GM19395 (cell line): ENCODE measurements at regions not wholly inside any gene's neighbourhood (a gene's known extent, or its start where the extent isn't known, plus 50 kb on each side); places are given as distances from the start of the nearest gene placed in this dataset.

Experiments used
- ATAC-seq: cut with Tn5 transposase; IDR thresholded peaks from one replicate; pipeline ENCODE4 v1.9.1; 2021; ENCODE audit warnings: mild to moderate bottlenecking, moderate library complexity; ENCODE audit not compliant: unreplicated experiment

DNA sequence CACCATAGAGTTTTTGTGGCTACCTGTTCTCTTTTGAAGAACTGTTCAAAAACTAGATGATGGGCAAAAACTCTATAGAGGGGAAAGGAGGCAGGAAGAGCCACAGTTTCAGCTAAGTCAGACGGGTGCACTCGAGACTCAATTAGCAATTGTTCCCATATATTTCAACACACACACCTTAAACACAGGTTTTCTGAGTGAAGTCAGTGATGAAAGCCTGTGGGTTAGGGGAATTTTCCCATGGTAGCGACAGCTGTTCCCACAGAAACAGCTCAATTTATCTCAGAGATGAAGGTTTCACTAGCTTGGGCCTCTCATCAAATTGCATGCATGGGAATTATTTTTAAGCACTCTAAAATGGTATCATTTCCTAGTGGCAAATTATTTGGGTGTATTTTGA, 143.4 kb downstream of the ZIC5 start:
- ATAC-seq = no peak

DNA sequence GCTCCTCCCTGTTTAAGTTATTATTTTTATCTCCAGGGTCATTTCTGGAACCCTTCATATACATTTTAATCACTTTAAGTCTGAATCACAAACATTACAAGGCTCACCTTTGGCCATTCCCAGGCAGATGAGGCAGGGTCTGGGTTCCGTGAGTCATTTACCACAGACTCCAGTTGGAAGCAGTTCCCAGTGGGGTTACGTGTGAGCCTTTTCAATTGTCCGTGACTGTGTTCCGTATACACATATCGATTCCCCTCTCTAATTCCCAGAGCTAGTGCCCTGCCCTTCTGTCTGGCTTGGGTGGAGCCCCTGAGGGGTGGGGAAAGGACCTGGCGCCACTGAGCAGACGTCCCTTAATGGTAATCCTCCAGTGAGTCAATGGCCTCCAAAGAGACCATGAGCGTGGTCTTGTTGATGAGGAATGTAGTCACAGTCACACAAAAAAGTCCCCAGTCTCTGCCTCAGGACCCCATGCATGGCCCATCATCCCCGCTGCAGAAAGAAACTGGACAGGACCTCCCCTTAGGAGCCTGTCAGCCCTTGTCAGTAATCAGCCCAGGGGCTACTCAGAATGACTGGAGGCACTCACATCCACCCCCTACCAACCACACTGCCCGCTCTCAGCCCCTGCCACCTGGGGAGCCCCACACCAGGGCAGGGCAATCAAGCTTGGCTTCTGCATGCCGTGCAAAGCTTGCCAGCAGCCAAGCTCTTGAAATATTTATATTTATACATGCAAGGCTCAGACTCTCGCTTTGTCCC, 144.4 kb downstream of the ZIC5 start:
- no peak for ATAC-seq

DNA sequence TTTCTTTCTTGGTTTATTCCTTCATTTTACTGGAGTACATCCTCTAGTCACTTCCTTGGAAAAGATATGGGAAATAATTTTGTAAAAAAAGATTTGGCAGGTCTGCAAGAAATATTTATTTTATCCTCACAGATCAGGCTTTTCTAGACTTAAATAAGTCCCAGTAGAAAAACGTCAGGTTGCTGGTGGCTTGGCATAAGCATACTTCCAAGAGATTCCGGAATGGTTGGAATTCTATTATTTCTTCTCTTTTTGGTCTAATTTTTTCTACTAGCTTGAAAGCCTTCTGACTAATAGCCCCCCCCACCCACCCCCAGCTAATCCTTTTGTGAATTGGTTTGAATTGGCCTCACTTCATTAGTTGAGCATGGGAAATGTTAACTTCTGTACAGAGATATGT, 147.6 kb downstream of the ZIC5 start:
- no peak for ATAC-seq

DNA sequence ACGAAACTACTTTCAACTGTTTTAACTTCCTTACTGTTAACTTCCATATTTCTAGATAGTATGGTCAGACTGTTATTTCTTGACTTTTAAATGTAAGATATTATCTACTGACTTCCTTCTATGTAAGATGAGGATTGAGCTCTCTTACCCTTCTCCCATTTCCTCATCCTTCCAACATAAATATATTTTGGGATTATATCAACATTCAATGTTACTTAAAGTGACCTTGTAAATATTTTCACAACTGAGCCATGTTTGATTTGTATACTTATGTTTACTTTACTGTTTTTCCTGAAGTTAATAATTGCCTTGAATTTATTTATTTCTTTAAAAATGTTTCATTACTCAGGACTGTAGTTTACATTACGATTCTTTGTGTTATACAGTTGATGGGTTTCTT, 148.7 kb downstream of the ZIC5 start:
- ATAC-seq = no peak

DNA sequence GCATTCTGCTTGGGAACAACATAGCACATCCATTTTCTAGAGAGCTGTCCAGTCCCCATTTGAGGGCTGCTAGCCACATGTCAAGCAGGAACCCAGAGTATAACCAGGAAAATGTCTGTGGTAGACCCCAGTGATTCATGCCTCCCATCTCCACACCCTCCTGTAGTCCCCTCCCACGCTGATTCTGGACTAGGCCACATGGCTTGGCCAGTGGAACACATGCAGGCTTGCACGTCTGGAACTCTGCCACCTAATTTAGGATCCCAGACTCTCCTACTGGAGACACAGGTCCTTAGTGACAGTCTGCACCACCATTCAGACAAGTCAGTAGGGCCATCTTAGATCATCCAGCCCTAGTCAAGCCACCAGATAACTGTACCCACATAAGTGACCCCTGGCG, 149.8 kb downstream of the ZIC5 start:
- ATAC-seq = no peak

DNA sequence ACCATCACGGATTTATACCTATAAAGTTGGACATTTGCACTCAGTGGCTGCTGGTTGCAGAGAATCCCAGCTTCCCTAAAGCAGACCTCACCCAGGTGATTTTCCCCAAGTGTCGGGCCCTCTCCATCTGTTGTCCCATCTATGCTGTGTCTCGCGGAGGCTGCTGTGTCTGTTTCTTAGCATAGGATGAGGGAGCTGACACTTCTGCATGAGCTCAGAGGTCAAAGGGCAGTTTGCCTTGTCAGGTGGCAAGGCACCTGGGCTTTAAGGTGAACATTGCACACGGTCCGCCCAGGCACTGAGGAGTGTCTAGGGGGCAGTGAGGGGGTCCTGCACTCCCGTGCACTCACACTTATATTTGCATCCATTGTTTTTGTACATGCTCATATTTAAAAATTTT, 151.6 kb downstream of the ZIC5 start:
- ATAC-seq = no peak

DNA sequence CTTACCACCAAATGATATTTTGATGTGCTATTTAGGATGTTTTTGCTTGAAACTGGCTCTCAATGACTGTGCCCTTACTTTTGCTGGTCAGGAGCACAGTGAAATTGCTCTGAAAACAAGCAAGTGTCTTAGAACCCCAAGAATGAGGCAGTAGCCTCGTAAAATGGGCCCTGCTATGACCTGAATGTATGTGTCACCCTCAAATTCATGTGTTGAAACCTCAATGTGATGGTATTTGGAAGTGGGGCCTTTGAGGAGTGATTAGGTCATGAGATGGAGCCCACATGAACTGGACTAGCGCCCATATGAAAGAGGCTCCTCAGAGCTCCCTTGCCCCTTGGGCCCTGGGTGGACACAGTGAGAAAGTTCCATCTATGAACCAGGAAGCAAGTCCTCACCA, 155.2 kb downstream of the ZIC5 start:
- ATAC-seq = no peak

DNA sequence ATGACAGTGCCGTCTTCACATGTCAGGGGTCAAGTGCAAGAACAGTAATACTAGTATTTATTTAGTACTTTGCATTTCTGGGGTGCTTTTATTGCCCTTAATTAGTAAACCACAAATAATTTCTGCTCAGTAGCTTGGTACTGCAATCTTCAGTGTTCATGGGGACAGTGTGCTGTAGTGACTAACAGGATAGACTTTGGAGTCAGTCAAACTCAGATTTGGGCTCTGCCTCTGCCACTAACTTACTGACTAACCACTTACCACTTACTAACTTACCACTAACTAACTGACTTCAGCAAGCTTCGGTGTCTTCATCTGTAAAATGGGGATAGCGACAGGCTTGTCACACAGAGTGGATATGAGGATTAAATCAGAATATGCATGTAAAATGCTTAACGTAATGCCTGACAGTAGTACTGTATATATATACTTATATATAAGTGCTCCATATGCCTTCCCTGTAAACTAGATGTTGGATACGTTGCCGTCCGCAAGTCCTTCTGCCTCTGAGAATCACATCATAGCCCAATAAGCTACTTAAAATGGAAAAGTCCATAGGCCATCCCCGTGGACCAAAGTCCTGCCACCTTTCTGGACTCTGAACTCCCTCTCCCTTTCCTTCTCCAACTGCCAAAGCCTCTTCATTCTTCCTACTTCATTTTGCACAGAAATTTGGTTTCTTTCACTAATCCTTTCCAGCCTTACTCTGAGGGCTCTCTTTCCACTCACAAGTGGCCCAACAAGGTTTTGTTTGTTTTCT, 158.1 kb downstream of the ZIC5 start:
- no peak for ATAC-seq

DNA sequence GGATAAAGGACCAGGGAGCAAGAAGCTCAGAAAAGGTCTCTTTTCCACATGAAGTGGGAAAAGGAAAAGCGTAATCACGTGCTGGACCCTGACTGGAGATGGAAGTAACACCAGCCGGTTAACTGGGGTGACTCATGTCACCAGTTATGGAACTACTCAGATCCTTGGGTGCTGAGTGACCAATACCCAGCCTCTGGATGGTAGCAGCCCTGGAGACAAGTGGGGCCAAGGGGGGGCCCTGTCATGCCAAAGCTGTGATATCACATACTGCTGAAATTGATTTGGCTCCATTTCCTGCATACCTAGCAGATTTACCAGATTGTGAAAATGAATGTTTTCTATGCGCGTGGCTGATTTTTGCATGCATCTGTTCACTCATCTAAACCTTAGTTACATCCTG, 158.9 kb downstream of the ZIC5 start:
- ATAC-seq = no peak

DNA sequence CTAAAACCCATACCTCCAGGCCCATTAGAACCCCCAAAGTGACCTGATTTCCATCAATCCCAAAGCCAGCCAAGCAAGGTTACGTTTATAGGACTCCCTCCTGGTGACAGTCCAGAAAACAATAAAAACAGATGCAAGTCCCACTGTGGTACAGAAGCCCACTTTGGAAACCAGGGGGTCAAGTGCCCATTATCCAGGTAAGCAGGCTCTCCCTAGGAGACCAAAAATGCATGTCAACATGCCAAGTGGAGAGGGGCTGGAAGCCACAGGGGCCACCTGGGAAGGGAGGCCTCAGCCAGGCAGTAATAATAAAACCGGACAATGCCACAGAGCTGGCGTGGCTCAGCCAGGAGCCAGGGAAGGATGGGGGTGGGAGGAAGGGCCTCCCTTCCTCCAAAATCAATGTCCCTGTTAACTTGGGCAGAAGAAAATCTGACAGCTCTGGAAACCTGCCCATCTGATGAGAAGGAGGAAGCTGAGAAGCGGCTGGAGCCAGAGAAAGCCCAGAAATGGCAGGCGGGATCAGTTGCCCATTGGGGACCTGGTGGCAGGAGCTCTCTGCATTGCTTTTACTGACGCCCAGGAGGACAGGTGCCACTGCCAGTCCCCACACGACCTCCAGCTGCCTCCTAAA, 160.4 kb downstream of the ZIC5 start:
- no peak for ATAC-seq

DNA sequence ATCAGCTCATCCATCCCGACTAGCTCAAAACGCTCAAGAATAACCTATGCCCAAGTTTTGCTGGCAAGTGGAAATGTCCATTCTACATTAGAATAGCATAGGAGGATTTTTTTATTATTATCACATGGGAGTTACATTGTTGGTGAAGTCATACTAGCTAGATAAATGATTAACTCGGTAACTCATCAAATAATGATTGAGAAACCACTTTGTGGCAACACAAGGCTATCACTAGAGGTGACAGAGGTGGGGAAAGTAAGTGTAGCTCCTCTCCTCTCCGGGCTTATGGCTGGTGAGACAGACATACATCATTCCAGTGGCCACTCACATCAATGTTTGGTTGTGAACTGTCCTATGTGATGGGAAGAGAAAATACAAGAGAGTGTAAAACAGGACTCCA, 161.6 kb downstream of the ZIC5 start:
- ATAC-seq = no peak

DNA sequence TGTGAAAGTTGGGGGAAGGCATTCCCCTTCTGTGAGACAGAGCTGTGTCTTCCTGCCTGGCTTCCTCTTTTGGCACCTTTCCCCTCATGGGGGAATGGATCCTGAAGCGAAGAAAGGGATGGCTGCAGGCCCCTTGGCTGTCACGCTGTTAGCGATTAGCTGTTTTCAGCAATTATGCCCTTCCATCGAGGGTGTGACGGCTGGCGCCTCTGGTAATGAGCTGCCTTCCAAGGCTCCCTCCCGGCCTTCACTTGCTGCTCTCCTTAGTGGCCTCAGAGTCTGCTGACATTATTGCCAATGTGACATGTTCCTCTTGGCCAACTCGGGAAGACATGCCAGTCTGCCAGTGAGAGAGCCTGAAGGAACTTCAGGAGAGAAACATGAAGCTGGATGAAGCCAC, 162.1 kb downstream of the ZIC5 start:
- ATAC-seq = no peak

DNA sequence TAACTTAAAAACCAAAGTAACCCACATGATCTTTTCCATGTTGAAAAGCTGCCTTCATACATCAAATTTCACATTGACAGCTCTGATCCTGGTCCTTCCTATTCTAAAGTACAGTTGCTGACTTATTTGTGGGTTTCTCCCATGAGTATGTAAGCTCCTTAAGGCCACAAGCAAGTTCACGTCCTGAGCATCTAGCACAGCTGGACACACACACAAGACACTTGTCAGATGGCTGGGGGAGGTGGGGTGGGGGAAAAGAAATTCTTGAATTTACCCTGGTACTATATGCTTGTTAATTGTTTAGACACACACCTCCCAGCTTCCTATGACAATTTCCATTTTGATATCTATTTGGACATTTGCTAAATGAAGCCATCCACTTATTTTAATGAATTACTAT, 162.8 kb downstream of the ZIC5 start:
- no peak for ATAC-seq

DNA sequence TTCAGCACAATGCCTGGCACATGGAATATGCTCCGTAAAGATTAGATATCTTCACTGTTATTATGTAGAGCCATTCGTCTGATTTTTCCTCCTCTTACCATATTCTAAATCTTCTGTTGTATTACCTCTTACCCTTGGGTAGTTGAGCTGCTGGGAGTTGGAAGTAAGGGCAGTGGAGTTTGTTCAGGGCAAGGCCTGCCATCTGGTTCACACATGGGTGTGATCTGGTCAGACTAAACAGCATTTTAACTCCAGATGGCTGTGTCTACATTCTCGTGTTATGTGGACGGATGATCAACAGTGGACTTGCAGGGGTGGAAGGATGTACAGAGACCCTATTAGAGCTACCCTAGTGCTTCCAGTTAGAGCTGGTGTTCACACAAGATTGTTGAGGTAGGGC, 164.9 kb downstream of the ZIC5 start:
- no peak for ATAC-seq

DNA sequence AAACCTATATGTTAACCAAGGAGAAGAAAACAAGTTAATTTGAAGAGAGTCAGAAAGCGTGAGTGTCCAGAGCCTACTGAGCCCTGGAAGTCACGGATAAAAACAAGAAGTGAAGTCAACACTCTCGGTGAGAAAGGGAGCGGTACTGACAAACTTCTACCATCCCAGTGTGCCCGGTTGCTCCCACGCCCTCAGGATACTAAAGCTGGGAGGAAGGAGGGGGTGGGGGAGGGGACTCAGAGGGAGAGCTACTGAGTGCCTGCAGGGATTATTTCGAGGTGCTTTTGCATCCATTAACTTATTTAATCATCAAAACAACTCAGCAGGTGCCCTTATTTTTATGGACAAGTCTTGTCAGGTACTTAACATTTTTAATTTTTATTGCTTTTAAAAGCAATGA, 166.2 kb downstream of the ZIC5 start:
- ATAC-seq = no peak

DNA sequence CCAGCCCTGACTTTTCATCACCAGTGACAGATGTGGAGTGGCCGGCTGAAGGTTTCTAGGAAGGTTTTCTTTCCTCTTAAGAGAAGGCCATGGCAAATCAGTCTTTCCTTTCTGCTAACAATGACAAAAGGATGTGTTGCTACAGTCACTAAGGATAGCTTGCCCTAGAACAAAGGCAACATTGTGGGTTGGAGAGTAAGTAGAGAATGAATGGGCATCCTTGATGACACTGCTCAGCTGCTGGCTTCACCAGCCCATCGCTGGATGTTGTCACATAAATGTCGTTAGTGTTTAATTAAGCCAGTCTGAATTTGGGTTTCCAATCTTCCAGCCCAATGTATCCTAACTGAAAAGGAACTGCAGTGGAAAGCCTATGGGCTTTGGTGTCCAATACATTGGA, 168.4 kb downstream of the ZIC5 start:
- ATAC-seq = no peak

DNA sequence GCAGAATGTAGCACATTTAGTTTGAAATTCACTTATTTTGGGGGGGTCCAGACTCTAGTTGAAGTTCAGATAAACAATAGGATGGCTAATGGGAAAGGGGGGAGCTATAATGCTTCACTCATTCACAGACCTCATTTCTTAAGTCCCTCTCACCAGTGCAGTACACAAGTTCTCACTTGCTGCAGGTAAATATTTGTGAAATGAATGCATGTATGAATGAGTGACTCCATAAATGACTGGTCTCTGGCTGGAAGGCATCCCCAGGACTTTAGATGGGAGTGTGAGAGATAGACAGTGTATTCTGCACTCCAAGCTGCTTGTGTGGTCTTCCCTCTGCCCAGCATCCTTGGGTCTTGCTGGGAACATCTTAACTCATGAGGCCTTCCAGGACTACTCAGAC, 169.2 kb downstream of the ZIC5 start:
- no peak for ATAC-seq

DNA sequence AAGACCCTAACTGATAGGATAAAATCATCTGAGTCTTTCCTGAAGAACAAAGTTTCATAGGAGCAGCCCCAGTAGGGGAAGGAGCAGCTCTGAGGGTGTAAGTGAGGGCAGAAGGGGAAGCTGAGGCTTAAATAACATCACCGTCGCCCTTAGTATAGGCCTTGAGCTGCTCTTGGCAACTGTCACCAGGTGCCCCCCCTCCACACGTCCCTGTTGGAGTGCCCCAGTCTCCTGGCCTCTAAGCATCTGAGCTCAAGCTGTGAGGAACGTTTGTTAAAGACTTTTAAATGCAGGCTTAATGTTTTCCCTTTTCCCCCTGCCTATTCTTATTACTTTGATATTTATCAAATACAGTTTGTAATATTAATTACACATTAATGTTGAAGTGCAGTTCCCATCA, 170.6 kb downstream of the ZIC5 start:
- no peak for ATAC-seq

DNA sequence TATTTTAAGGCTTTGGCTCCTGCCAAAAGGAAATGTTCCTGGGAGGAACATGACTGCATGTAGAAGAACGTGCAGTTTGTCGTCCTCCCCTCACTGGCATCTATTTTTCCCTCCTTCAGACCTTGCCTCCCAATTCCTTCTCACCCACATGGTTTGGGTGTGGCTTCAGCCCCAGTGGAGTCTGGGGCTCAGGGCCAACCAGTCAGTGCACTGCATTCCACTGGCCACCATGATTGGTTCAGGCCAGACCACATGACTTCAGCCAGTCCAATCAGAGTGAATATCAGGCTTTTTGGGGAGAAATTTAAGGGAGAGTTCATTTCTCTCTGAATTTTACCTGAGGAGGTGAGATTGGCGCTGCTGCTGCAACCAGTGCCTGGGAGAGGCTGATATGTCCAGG, 171.6 kb downstream of the ZIC5 start:
- ATAC-seq = no peak

DNA sequence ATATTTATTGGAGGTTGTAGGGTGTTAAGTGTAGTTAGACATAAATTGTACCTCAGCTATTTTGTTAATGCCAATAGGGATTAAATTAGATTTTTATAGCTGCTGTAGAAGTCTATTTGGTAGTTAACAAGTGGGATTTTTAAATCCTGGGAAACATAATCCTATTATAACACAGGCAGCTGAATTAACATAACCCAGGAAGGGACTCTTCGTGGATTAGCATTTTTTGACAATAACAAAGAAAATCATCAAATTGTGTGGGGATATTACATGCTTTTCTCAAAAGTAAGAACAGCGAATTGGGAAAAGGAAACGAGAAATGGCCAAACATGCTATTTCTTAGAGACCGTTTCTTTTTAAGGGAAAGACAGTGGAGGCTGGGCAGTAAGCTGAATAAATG, 172.8 kb downstream of the ZIC5 start:
- ATAC-seq = no peak

DNA sequence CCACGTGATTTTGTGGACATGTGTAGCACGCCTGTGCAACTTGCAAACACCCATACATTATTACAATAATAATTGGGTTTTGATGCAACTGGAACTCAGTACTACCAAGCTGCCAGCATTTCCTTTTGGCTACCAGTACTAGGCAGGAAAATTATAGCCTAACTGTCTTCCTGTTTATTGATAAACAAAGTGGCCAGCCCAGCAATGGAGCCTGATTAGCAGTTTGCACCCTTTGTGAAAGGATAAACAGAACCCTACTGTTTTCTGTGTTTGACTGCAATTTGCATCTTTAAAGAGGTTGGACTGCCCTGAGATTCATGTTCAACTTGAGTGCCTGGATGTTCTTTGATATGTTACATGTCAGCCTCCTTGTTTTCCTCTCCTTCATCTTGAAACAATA, 173.9 kb downstream of the ZIC5 start:
- ATAC-seq = no peak

DNA sequence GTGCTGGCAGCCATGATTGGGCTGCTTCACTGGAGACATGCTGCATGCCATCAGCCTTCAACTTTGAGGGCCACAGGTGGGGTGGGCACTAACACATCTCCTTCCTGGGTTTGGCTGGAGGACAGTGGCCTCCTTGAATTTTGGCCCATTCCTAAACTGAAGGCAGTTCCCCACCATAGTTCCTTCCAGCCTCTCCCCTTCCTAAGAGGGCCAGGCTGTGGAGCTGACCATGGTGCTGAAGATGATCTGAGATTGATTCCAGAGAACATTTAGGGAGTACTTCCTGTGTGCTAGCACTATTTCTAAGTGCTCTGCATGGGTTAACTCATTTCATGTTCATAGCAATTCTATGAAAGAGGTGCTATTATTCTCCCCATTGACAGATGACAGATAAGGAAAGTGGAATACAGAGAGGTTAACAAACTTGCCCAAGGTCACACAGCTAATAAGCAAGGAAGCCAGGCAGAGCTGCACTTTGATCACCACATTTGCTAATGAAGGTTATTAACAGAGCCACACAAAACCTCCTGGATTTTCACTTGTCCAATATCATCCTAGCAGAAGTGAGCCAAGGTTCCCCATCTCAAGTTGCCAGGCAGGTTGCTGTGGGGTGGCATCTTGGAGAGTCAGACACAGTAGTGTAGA, 175.3 kb downstream of the ZIC5 start:
- ATAC-seq = no peak
